GM12878 (cell line): ENCODE measurements at regions not wholly inside any gene's neighbourhood (a gene's known extent, or its start where the extent isn't known, plus 50 kb on each side); places are given as distances from the start of the nearest gene placed in this dataset.

Experiments used
- ATAC-seq: fragments of 200-7000 bp; cut with Tn5 transposase; 3 replicates; pipeline ENCODE4 v1.9.1; 2020; ENCODE audit warnings: mild to moderate bottlenecking, moderate library complexity
- BruUV-seq: library from RNA; stranded (reverse); fragments of 400-500 nt; replicated peaks from 2 replicates; lab custom pipeline; 2021; lab: Mats Ljungman, UMichigan
- CTCF ChIA-PET: fragments of 300-600 bp; sonication (Branson Sonifier 250); formaldehyde crosslinking; extraction: SDS; loops from one replicate; lab custom pipeline; 2021; ENCODE audit warnings: inconsistent platforms; lab: Yijun Ruan, JAX
- POLR2A ChIA-PET: fragments of 350-600 bp; formaldehyde crosslinking; extraction: SDS; loops from one replicate; lab custom pipeline; 2021; ENCODE audit warnings: inconsistent platforms; lab: Charles Lee
- RAD21 ChIA-PET: fragments of 300-600 bp; sonication (Branson Sonifier 250); formaldehyde crosslinking; loops from one replicate; lab custom pipeline; 2023; ENCODE audit warnings: antibody characterized with exemption; ENCODE audit not compliant: unreplicated experiment; lab: Charles Lee
- SMC1A ChIA-PET: fragments of 300-600 bp; sonication (Branson Sonifier 250); formaldehyde crosslinking; loops from one replicate; lab custom pipeline; 2023; ENCODE audit not compliant: unreplicated experiment, uncharacterized antibody; lab: Charles Lee
- DNase-seq: peaks from one replicate; pipeline ENCODE4 v3.0.0-alpha.2; 2011; ENCODE audit warnings: low read depth, low spot score
- FAIRE-seq: peaks from 3 replicates; lab custom pipeline; 2011; peaks lifted over from hg19 to GRCh38; lab: Jason Lieb, UNC
- H2AFZ ChIP-seq: 2 replicates; pipeline ENCODE4 v1.6.0; 2011; ENCODE audit warnings: low read depth, low read length, control low read depth; ENCODE audit not compliant: control insufficient read depth
- H3K27ac ChIP-seq: 2 replicates; pipeline ENCODE4 v1.5.1; 2011; ENCODE audit warnings: control low read depth; ENCODE audit not compliant: control insufficient read depth, insufficient read depth
- H3K27me3 ChIP-seq, 2 experiments: replicated peaks in 1 of 2; 2 replicates each; pipeline versions ENCODE4 v1.6.0 to v1.6.1; 2011; ENCODE audit warnings: low read length in 1 of 2; ENCODE audit not compliant: control insufficient read depth in 2 of 2, insufficient read depth in 2 of 2
- H3K36me3 ChIP-seq, 2 experiments: 2 replicates each; pipeline ENCODE4 v1.5.1; 2011; ENCODE audit warnings: low read length in 1 of 2; ENCODE audit not compliant: control insufficient read depth in 2 of 2, insufficient read depth in 2 of 2
- H3K4me1 ChIP-seq: 2 replicates; pipeline ENCODE4 v1.6.1; 2011; ENCODE audit warnings: mild to moderate bottlenecking, low read length, moderate library complexity, mixed read lengths; ENCODE audit not compliant: control insufficient read depth, insufficient read depth
- H3K4me2 ChIP-seq: 2 replicates; pipeline ENCODE4 v1.6.0; 2011; ENCODE audit warnings: control low read depth; ENCODE audit not compliant: control insufficient read depth, insufficient read depth
- H3K4me3 ChIP-seq: fragments of 200-600 bp; sonication (generic); 2 replicates; pipeline ENCODE4 v1.5.1; 2016
- H3K79me2 ChIP-seq: 2 replicates; pipeline ENCODE4 v1.6.0; 2011; ENCODE audit warnings: low read length; ENCODE audit not compliant: control insufficient read depth, insufficient read depth
- H3K9ac ChIP-seq: 2 replicates; pipeline ENCODE4 v1.8.0; 2011; ENCODE audit warnings: low read length, control low read depth, mixed read lengths; ENCODE audit not compliant: control insufficient read depth, insufficient read depth
- H3K9me3 ChIP-seq: replicated peaks from 3 replicates; pipeline ENCODE4 v1.5.1; 2011; ENCODE audit warnings: mild to moderate bottlenecking, low read length; ENCODE audit not compliant: control insufficient read depth, insufficient read depth
- H4K20me1 ChIP-seq: 2 replicates; pipeline ENCODE4 v1.6.0; 2011; ENCODE audit not compliant: control insufficient read depth, insufficient read depth
- BACH1 ChIP-seq: fragments of 450-650 bp; IDR thresholded peaks from 2 replicates; pipeline ENCODE4 v1.6.1; 2017; ENCODE audit warnings: mild to moderate bottlenecking, borderline replicate concordance
- CBFB ChIP-seq: IDR thresholded peaks from 2 replicates; pipeline ENCODE4 v1.6.1; 2016; ENCODE audit warnings: antibody characterized with exemption, low read depth
- ETV6 ChIP-seq, 2 experiments: fragments of 450-650 bp in 1 of 2; IDR thresholded peaks in 1 of 2; conservative IDR thresholded peaks in 1 of 2; 2 replicates each; pipeline ENCODE4 v1.6.1; 2014; ENCODE audit warnings: antibody characterized with exemption in 1 of 2, borderline replicate concordance in 1 of 2, low read depth in 1 of 2, mild to moderate bottlenecking in 1 of 2, moderate library complexity in 1 of 2
- FOS ChIP-seq: IDR thresholded peaks from 3 replicates; pipeline ENCODE4 v1.6.1; 2011; ENCODE audit warnings: borderline replicate concordance; ENCODE audit not compliant: insufficient read length; ENCODE audit errors: extremely low read depth
- MEF2B ChIP-seq: fragments of 450-650 bp; IDR thresholded peaks from 2 replicates; pipeline ENCODE4 v1.6.1; 2018; ENCODE audit warnings: mild to moderate bottlenecking, moderate library complexity; ENCODE audit not compliant: partially characterized antibody, poor library complexity, severe bottlenecking
- MYC ChIP-seq: IDR thresholded peaks from 2 replicates; pipeline ENCODE4 v1.6.1; 2011; ENCODE audit warnings: mild to moderate bottlenecking, low read length, moderate library complexity, inconsistent platforms; ENCODE audit not compliant: insufficient read depth, insufficient replicate concordance, insufficient read length, severe bottlenecking
- NRF1 ChIP-seq: conservative IDR thresholded peaks from 2 replicates; pipeline ENCODE4 v1.6.1; 2011; ENCODE audit warnings: mild to moderate bottlenecking, low read depth, low read length, improper control_type of control experiment
- SMAD1 ChIP-seq: fragments of 450-650 bp; IDR thresholded peaks from 2 replicates; pipeline ENCODE4 v1.6.1; 2018; ENCODE audit warnings: mild to moderate bottlenecking, low read depth; ENCODE audit not compliant: partially characterized antibody
- SP1 ChIP-seq: IDR thresholded peaks from one replicate; pipeline ENCODE4 v1.6.1; 2011; ENCODE audit warnings: low read depth, low read length
- TCF12 ChIP-seq: IDR thresholded peaks from 2 replicates; pipeline ENCODE4 v1.6.1; 2011; ENCODE audit warnings: low read depth, mild to moderate bottlenecking, low read length
- TCF3 ChIP-seq: IDR thresholded peaks from 2 replicates; pipeline ENCODE4 v1.6.1; 2012; ENCODE audit warnings: low read depth, mild to moderate bottlenecking, low read length, borderline replicate concordance; ENCODE audit not compliant: insufficient read depth
- USF2 ChIP-seq: IDR thresholded peaks from 2 replicates; pipeline ENCODE4 v1.6.1; 2011; ENCODE audit warnings: low read depth, low read length, improper control_type of control experiment, borderline replicate concordance
- ZZZ3 ChIP-seq: IDR thresholded peaks from 2 replicates; pipeline ENCODE4 v1.6.1; 2011; ENCODE audit warnings: low read depth; ENCODE audit not compliant: control insufficient read depth, insufficient read length
- WGBS: methylation state at CpG from one replicate; pipeline ENCODE4 v1.1.6; 2016; ENCODE audit warnings: low lambda C conversion rate; ENCODE audit not compliant: insufficient replicate concordance, insufficient coverage; ENCODE audit errors: missing lambda C conversion rate; 5-methylcytosine and 5-hydroxymethylcytosine counted together
- in situ Hi-C: fragments of 300-500 bp; cut with MboI; formaldehyde crosslinking; loops from 9 replicates; pipeline ENCODE4 v1.14.3; 2018; ENCODE audit warnings: mixed read lengths
- intact Hi-C: fragments of 100-400 bp; cut with micrococcal nuclease; formaldehyde crosslinking; loops from one replicate; pipeline ENCODE4 v1.14.2; 2022; ENCODE audit not compliant: unreplicated experiment
- TF ChIP-seq, protein P1 (sequence below): fragments of 450-650 bp; IDR thresholded peaks from 2 replicates; pipeline ENCODE4 v1.6.1; 2017; ENCODE audit warnings: mild to moderate bottlenecking, moderate library complexity

DNA sequence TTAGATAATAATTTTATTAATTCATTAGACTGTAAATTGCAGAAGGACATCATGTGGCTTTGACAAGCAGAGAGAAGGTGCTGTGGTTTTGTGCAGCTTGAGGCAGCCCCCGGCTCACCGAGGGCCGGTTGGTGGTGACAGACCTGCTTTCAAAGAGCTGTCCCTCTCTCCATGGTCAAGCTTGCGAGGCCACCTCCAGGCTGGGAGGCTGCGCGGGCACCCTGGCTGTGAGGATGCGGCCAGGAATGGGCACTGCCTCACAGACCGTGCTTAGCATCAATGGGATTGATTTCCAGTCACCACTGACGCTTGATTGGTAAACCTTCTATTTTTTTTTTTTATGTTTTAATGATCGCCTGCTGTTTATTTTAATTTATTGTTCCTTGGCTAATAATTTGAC, 690.9 kb downstream of the GALR1 start:
- no peak for DNase-seq
- no peak overlapping the region for H3K9ac ChIP-seq
- H4K20me1 ChIP-seq, result no peaks in the 10 kb centered on the region
- in situ Hi-C loops, result no loop called here
- 34% methylated on average over 10 of the region's 10 CpGs for WGBS
- SMC1A ChIA-PET, result no interaction called here
- no peak for TF ChIP-seq MEF2B
- TF ChIP-seq, all 136 proteins: peak for 0
- Histone ChIP-seq H3K4me3 (no peak overlapping the region), H3K9me3 (no peaks in the 10 kb centered on the region), H2AFZ (no peak overlapping the region), H3K79me2 (no peaks in the 10 kb centered on the region), H3K27ac (no peak overlapping the region), H3K27me3 (no peaks in the 10 kb centered on the region), H3K36me3 (no peaks in the 10 kb centered on the region), H3K4me2 (no peak overlapping the region), H3K4me1 (no peaks in the 10 kb centered on the region)
- ChIA-PET POLR2A (no interaction called here), CTCF (no interaction called here), RAD21 (no interaction called here)
- no TSS peak for BruUV-seq
- intact Hi-C loops, result no loop called here
- ATAC-seq (no peak), FAIRE-seq (no peak)

DNA sequence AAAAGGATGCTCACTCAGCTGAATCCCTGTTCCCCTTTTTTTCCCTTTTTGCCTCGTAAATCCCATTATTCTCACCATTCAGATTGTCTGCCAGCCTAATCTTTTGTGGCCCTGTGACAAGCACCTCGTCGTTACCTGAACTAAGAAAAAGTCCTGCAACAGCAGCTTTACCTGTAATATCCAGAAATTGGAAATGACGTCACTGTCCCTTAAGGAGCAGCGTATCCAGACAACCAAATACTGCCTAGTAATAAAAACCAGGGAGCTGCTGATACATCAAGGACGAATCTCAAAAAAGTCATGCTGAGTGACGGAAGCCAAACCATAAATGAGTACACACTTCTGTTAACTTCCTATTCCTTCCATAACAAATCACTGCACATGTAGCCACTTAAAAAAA, 694.9 kb downstream of the GALR1 start:
- in situ Hi-C loops, result no loop called here
- BruUV-seq, result no TSS peak
- ATAC-seq (no peak), FAIRE-seq (no peak), DNase-seq (no peak)
- ChIA-PET SMC1A (no interaction called here), CTCF (no interaction called here), POLR2A (no interaction called here), RAD21 (no interaction called here)
- H3K27me3 ChIP-seq, result no peaks in the 10 kb centered on the region
- no peak overlapping the region for H3K4me3 ChIP-seq
- no peak overlapping the region for H2AFZ ChIP-seq
- H3K9ac ChIP-seq, result no peak overlapping the region
- H3K4me2 ChIP-seq, result no peak overlapping the region
- 33% methylated on average over 7 of the region's 7 CpGs for WGBS
- no peaks in the 10 kb centered on the region for H4K20me1 ChIP-seq
- no peak overlapping the region for H3K27ac ChIP-seq
- no peaks in the 10 kb centered on the region for H3K4me1 ChIP-seq
- no peaks in the 10 kb centered on the region for H3K9me3 ChIP-seq
- H3K36me3 ChIP-seq, result no peaks in the 10 kb centered on the region
- intact Hi-C loops, result no loop called here
- H3K79me2 ChIP-seq, result no peaks in the 10 kb centered on the region
- TF ChIP-seq MYC, result no peak
- no peak for TF ChIP-seq ETV6 (conservative IDR thresholded peaks at IDR 0.05 in 1 of 2, IDR thresholded peaks at IDR 0.05 in 1 of 2; ENCODE audit: borderline replicate concordance in 1 of 2, low read depth in 1 of 2)
- TF ChIP-seq ZZZ3, result no peak
- no peak for TF ChIP-seq TCF3
- TF ChIP-seq TCF12, result no peak
- no peak for TF ChIP-seq NRF1
- no peak for TF ChIP-seq FOS
- TF ChIP-seq SMAD1, result no peak
- no peak for TF ChIP-seq CBFB
- TF ChIP-seq BACH1, result no peak
- no peak for TF ChIP-seq USF2
- TF ChIP-seq, protein P1, sequence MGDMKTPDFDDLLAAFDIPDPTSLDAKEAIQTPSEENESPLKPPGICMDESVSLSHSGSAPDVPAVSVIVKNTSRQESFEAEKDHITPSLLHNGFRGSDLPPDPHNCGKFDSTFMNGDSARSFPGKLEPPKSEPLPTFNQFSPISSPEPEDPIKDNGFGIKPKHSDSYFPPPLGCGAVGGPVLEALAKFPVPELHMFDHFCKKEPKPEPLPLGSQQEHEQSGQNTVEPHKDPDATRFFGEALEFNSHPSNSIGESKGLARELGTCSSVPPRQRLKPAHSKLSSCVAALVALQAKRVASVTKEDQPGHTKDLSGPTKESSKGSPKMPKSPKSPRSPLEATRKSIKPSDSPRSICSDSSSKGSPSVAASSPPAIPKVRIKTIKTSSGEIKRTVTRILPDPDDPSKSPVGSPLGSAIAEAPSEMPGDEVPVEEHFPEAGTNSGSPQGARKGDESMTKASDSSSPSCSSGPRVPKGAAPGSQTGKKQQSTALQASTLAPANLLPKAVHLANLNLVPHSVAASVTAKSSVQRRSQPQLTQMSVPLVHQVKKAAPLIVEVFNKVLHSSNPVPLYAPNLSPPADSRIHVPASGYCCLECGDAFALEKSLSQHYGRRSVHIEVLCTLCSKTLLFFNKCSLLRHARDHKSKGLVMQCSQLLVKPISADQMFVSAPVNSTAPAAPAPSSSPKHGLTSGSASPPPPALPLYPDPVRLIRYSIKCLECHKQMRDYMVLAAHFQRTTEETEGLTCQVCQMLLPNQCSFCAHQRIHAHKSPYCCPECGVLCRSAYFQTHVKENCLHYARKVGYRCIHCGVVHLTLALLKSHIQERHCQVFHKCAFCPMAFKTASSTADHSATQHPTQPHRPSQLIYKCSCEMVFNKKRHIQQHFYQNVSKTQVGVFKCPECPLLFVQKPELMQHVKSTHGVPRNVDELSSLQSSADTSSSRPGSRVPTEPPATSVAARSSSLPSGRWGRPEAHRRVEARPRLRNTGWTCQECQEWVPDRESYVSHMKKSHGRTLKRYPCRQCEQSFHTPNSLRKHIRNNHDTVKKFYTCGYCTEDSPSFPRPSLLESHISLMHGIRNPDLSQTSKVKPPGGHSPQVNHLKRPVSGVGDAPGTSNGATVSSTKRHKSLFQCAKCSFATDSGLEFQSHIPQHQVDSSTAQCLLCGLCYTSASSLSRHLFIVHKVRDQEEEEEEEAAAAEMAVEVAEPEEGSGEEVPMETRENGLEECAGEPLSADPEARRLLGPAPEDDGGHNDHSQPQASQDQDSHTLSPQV, result no peak
- no peak for TF ChIP-seq SP1
